AG08396 (cell line): ENCODE measurements at regions not wholly inside any gene's neighbourhood (a gene's known extent, or its start where the extent isn't known, plus 50 kb on each side); places are given as distances from the start of the nearest gene placed in this dataset.

Experiments used
- DNase-seq: peaks from one replicate; pipeline ENCODE4 v3.0.0; 2012; ENCODE audit warnings: low spot score, mixed read lengths

GRCh38 chr1:209431402-209431801 is 152.1 kb upstream of the CAMK1G start:
- DNase-seq, result no peak

GRCh38 chr1:209431813-209432442 is 151.6 kb upstream of the CAMK1G start:
- no peak for DNase-seq

DNA sequence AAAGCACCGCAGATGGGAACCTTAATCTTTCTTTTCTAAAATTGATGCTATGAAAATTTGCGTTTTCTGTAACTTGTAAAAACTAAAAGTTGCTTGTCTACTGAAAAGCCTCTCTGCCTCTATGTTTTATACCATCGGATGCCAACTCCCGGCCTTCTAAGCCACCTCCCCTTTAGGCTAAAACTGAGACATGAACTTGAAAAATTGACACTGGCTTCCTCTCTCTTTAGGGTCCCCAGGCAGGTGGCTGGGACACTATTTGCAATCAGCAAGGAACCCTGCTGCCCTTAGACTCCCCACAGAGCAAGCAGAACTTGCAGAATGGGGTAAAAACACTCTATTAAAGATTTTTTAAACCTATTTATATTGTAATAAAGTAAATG is 151.1 kb upstream of the CAMK1G start:
- no peak for DNase-seq

DNA sequence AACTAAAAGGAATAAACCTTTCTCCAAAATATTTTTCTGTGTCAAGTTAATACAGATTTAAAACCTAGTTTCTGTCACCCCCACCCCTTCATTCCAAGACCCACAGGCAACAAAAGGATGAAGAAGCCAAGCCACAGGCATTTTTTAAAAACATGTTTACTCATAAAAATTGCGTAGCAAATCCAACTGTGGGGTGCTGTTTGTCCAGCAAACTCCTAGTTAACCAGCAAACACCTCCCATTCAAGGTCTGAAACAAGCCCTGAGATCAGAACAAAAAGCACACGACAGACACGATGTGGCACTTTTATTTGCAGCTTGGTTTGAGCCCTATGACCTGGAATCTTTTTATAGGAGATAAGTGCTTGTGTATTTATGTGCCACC is 149.9 kb upstream of the CAMK1G start:
- DNase-seq, result no peak

GRCh38 chr1:209434066-209434465 is 149.4 kb upstream of the CAMK1G start:
- no peak for DNase-seq

- DNase-seq, result no peak
Measured at GRCh38 chr1:209434631-209435217, 148.8 kb upstream of the CAMK1G start.

DNA sequence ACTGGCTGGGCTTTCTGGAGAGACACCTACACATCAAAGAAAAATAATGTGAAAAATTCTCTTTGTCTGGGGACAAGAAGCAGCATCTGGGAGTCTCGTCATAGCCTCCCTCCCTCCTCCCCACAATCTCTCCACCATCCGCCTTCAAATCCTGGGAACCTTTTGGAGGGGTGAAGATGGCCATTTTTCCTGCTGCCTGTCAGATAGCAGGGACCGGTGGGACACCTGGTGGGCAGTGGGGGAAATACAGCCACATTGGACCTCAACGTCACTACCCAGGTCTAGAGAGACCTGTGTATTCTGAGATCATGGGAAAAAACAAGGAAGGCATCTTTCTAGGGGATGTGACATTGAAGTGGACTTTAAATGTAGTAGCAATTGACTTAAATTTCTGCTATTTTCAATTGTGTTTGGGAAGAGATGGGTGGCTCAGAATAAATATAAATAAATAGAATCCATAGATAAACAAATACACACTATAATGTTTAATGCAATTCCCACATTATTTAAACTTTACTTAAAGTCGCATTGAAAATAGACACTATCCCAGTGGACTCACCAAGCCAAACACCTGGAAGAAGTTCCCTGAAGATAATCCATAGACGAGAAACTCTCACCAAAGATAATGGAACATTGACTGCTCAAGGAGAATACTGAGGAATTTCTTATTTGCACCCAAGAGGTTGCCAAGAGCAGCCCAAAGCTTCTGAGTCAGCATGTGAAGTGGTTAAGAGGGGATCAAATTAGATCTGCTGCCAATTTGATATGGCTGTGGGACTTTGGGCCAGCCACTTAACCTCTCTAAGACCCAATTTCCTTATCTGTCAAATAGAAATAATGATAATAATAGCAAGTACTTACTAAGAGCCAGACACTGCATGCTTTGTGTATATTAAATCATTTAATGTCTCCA is 147.6 kb upstream of the CAMK1G start:
- DNase-seq, result peak; percentile 83

DNA sequence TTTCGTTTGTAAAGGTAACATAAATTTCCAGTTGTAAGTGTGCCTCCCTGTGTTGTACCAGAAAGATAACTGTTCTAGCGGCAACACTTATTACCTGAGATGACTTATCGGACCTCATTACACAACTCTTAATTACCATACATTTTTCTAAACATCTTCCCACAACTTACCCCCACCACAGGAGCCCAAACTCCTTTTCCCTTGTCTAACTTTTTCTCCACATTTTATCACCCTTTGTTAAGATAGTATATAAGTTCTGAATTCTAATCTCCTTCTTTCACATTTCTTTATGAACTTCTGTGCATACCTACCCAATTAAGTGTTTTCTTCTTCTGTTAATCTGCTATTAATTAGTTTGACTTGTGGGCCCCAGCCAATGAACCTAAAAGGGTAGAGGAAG is 143.7 kb upstream of the CAMK1G start:
- no peak for DNase-seq

DNA sequence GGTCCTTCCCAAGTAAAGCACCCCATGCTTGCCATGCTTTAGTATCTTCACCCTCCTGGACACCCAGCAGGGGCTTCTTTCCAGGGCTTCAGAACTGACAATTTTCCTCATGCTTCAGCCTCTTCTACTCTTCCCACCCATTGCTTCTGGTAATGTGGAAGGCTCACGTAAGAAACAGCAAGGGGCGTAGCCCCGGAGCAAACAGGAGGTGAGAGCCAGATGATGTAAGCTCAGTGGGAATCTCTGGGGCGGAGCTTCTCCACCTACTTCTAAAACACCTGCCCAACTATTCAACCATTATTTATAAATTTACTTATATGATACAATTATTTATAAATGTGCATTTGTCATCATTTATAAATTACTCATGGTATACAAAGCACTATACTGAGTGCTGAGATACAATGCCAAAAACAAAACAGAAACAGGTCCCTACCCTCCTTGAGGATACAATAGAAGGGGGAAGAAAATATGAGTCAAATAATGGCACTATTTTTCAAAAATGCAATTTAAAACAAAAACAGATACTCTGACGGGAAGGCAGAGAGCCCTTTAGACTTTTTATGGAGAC is 140.1 kb upstream of the CAMK1G start:
- no peak for DNase-seq

DNA sequence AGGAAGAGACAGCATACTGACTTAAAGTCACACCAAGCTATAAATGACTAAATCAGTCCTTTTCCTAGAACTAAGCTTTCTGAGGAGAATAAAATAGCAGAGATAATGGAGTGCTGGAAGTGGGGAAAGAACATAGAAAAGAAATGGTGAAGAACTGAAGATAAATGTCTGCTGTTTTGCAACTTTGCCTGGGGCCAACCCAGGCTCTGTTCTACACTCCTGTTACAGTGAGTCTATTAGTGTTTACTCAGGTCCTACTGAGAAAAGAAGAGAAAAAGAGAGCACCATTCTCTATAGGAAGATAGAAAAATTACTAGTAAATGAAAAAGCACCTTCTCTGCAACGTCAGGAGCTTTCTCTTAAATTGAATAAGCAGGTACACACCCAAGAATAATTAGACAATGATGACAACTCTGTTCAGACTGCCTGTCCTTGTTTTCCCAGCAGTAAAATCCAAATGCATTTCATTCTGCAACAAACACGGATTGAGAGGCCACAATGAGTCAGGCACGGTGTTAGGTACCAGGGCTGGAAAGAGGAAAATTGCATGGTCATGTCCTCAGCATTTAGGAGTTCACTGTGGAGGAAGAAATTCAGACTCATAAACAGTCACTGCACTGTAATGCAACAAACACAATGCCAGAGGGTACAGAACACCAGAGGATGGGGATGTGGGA is 139.4 kb upstream of the CAMK1G start:
- DNase-seq, result no peak

GRCh38 chr1:209444961-209445360 is 138.6 kb upstream of the CAMK1G start:
- DNase-seq, result no peak

- DNase-seq, result no peak
Measured at GRCh38 chr1:209445576-209445975, 137.9 kb upstream of the CAMK1G start.

GRCh38 chr1:209446356-209446755 is 137.2 kb upstream of the CAMK1G start:
- DNase-seq, result no peak

DNA sequence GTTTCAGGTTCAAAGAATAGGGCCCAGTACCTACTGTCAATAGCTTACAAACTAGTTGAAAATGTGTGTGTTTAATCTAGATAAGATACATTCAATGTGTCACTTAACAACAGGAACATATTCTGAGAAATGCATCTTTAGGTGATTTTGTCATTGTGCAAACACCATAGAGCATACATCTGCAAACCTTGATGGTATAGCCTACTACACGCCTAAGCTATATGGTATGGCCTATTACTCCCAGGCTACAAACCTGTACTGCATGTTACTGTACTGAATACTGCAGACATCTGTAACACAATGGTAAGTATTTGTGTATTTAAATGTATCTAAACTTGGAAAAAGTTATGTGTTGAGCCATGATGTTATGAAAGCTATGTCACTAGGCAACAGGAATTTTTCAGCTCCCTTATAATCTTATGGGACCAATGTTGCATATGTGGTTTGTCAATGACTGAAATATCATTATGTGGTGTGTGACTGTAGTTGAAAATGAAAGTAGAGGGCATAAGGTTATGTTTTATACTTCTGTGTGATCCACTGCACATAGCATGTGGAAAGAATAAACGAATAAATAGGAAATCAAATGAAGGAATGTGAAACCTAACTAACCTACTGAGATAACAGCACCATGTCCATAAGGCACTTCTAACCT is 129.0 kb upstream of the CAMK1G start:
- DNase-seq, result no peak

DNA sequence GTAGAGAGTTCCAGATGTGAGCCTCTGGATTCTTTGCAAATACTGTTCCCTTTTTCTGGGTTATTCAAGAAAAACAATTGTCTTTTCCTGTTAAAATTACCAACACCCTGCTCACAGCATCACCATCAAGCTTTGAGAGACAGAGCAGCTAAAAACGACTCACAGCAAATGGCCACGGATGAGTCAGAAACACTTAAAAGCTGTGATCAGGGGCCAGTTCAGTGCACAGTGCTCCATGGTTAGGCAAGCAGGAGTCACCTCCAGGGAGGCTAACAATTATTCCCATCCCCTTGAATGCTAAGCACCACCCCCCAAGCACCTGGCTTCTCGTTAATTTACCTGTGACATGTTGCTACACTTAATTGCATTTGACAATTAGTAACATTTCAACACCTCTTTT is 128.4 kb upstream of the CAMK1G start:
- no peak for DNase-seq

- DNase-seq, result no peak
Measured at GRCh38 chr1:209455661-209456358, 127.7 kb upstream of the CAMK1G start.

DNA sequence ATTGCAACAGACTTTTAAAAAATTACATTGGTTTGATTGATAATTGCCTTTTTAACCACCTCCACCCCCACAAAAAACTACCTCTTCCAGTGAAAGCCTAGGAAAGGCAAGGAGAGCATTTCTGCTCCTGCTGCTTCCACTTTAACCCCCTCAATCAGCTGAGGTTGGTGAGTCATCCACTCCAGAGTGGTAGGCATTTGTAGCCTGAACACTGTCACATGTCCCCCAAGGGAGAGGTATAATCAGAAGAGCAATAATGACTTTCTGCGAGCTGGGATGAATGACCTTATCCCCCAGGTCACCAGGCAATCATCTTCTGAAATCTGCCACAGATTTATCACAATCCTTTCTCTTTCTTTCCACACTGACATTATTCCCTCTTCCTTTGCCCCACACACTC is 126.6 kb upstream of the CAMK1G start:
- DNase-seq, result no peak

GRCh38 chr1:209457401-209458125 is 126.0 kb upstream of the CAMK1G start:
- DNase-seq, result no peak

- no peak for DNase-seq
Measured at GRCh38 chr1:209458921-209459320, 124.6 kb upstream of the CAMK1G start.

DNA sequence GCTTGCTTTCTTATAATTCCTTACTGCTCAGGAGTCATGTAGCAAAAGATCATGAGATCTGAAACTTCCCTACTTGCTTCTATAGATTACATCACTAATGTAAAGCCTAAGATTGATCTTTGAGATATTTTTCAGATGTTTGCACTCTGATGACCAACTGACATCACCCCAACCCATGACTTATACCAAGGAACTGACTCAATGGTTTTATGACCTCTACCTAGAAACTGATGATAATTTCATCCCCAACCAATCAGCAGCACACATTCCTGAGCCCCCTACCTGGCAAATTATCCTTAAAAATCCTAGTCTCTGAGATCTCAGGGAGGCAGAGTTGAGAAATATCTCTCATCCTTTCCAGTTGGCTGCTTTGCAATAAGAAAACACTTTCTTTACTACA is 122.3 kb upstream of the CAMK1G start:
- no peak for DNase-seq

DNA sequence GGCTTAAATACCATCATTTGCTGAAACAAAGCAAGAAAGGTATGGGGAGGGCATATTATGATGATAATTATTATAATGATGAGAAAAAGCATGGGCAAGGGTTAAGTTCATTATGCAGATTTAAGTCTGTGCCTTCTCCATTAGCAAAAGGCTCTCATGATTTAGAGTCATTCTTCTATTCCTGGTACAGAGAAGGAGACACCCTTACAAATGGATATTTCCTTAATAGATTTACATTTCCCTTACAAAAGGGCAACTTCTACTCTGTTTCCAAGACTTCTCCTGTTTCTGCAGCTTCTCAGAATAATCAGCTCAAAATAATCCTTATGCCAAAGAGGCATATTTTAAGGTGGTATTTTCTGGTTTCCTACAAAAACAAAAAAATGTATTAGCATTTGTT is 121.1 kb upstream of the CAMK1G start:
- DNase-seq, result no peak
